SK-N-SH treated with all-trans-retinoic acid at 6 μM for 48 hours (cell line): ENCODE measurements at regions not wholly inside any gene's neighbourhood (a gene's known extent, or its start where the extent isn't known, plus 50 kb on each side); places are given as distances from the start of the nearest gene placed in this dataset.

Source experiments
- ATAC-seq: fragments of 200-7000 bp; cut with Tn5 transposase; 3 replicates; pipeline ENCODE4 v1.9.1; 2020; ENCODE audit warnings: mild to moderate bottlenecking, moderate library complexity
- ARNTL ChIP-seq: fragments of 450-650 bp; formaldehyde crosslinking; IDR thresholded peaks from 2 replicates; pipeline ENCODE4 v1.5.0; 2020; ENCODE audit warnings: low read depth, mild to moderate bottlenecking, moderate library complexity, borderline replicate concordance
- BACH2 ChIP-seq: fragments of 250-450 bp; sonication (Bioruptor Pico); IDR thresholded peaks from 2 replicates; pipeline ENCODE4 v1.9.0; 2021; ENCODE audit warnings: mild to moderate bottlenecking, borderline replicate concordance
- CSDC2 ChIP-seq: fragments of 250-450 bp; sonication (Bioruptor Pico); IDR thresholded peaks from 2 replicates; pipeline ENCODE4 v1.5.0; 2020; ENCODE audit warnings: mild to moderate bottlenecking, moderate library complexity
- ESRRG ChIP-seq: fragments of 250-450 bp; sonication (Bioruptor Pico); IDR thresholded peaks from 2 replicates; pipeline ENCODE4 v1.6.1; 2021; ENCODE audit warnings: mild to moderate bottlenecking
- GLIS3 ChIP-seq: fragments of 250-450 bp; sonication (Bioruptor Pico); IDR thresholded peaks from 2 replicates; pipeline ENCODE4 v1.5.0; 2020; ENCODE audit warnings: mild to moderate bottlenecking, moderate library complexity
- OSR1 ChIP-seq: fragments of 250-450 bp; sonication (Bioruptor Pico); IDR thresholded peaks from 2 replicates; pipeline ENCODE4 v1.8.0; 2022; ENCODE audit warnings: moderate library complexity, mild to moderate bottlenecking, inconsistent platforms
- PPARA ChIP-seq: fragments of 250-450 bp; sonication (Bioruptor Pico); IDR thresholded peaks from 2 replicates; pipeline ENCODE4 v1.5.0; 2020; ENCODE audit warnings: mild to moderate bottlenecking, borderline replicate concordance
- RARB ChIP-seq: fragments of 250-450 bp; sonication (Bioruptor Pico); IDR thresholded peaks from 2 replicates; pipeline ENCODE4 v1.8.0; 2021; ENCODE audit warnings: mild to moderate bottlenecking, moderate library complexity
- SNAI2 ChIP-seq: fragments of 250-450 bp; sonication (Bioruptor Pico); IDR thresholded peaks from 2 replicates; pipeline ENCODE4 v1.5.0; 2020; ENCODE audit warnings: mild to moderate bottlenecking, moderate library complexity
- TCF4 ChIP-seq: fragments of 250-450 bp; sonication (Bioruptor Pico); IDR thresholded peaks from 2 replicates; pipeline ENCODE4 v1.8.0; 2021; ENCODE audit warnings: mild to moderate bottlenecking, moderate library complexity, borderline replicate concordance
- TOX ChIP-seq: fragments of 250-450 bp; sonication (Bioruptor Pico); IDR thresholded peaks from 2 replicates; pipeline ENCODE4 v1.8.0; 2021; ENCODE audit warnings: mild to moderate bottlenecking, moderate library complexity, borderline replicate concordance
- ZC3H10 ChIP-seq: fragments of 250-450 bp; sonication (Bioruptor Pico); IDR thresholded peaks from 2 replicates; pipeline ENCODE4 v1.5.1; 2021; ENCODE audit warnings: mild to moderate bottlenecking, moderate library complexity
- ZFP30 ChIP-seq: fragments of 450-650 bp; formaldehyde crosslinking; IDR thresholded peaks from 2 replicates; pipeline ENCODE4 v1.5.0; 2022; ENCODE audit warnings: mild to moderate bottlenecking, moderate library complexity
- ZNF565 ChIP-seq: fragments of 450-650 bp; formaldehyde crosslinking; conservative IDR thresholded peaks from 2 replicates; pipeline ENCODE4 v1.5.0; 2020; ENCODE audit warnings: low read depth, mild to moderate bottlenecking, moderate library complexity
- TF ChIP-seq, protein P1 (sequence below): fragments of 250-450 bp; sonication (Bioruptor Pico); IDR thresholded peaks from 2 replicates; pipeline ENCODE4 v1.5.0; 2020; ENCODE audit warnings: mild to moderate bottlenecking, moderate library complexity
- TF ChIP-seq, protein P2 (sequence below): fragments of 250-450 bp; sonication (Bioruptor Pico); IDR thresholded peaks from 2 replicates; pipeline ENCODE4 v1.8.0; 2021; ENCODE audit warnings: low read depth, mild to moderate bottlenecking, moderate library complexity, borderline replicate concordance
- TF ChIP-seq, protein P3 (sequence below): fragments of 250-450 bp; sonication (Bioruptor Pico); IDR thresholded peaks from 2 replicates; pipeline ENCODE4 v1.8.0; 2020; ENCODE audit warnings: mild to moderate bottlenecking, moderate library complexity, borderline replicate concordance
- TF ChIP-seq, protein P4 (sequence below): fragments of 250-450 bp; sonication (Bioruptor Pico); IDR thresholded peaks from 2 replicates; pipeline ENCODE4 v1.5.1; 2020; ENCODE audit warnings: low read depth, mild to moderate bottlenecking, moderate library complexity
- TF ChIP-seq, protein P5 (sequence below): fragments of 250-450 bp; sonication (Bioruptor Pico); IDR thresholded peaks from 2 replicates; pipeline ENCODE4 v1.5.1; 2021; ENCODE audit warnings: mild to moderate bottlenecking, moderate library complexity

DNA sequence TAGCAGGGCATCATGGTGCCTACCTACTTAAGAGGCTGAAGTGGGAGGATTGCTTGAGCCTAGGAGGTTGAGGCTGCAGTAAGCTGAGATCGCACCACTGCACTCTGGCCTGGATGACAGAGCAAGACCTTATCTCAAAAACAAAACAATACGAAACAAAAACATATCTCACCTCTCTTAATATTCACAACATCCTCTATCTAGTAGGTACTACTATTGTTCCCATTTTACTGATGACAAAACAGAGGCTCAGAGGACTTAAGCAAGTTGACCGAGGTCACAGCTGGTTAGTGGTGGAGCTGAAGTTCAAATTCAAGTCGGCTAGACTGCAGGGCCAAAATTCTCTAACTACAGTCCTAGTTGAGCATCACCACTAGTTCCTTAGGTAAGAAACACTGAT, 172.3 kb upstream of the EEA1 start:
- ATAC-seq: no peak
- TF ChIP-seq ARNTL: no peak

DNA sequence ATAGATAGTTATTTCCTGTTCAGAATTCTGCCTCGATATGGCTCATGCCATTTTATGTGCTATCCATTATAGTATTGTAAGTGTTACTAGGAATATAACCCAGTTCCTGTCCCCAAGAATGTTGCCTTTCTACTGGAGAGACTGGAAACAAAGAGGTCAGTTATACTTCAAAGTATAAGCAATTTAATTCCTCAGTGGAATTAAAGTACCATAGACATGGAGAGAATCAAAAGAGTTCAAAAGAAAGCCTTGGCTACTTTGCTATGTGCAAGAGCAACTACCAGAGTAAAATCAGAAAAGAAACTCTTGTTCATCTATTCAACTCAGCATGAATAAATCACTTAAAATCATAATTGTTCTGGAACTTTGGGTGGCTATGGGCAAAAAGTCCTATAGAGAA, 173.2 kb upstream of the EEA1 start:
- TF ChIP-seq OSR1: no peak
- TF ChIP-seq, protein P1, sequence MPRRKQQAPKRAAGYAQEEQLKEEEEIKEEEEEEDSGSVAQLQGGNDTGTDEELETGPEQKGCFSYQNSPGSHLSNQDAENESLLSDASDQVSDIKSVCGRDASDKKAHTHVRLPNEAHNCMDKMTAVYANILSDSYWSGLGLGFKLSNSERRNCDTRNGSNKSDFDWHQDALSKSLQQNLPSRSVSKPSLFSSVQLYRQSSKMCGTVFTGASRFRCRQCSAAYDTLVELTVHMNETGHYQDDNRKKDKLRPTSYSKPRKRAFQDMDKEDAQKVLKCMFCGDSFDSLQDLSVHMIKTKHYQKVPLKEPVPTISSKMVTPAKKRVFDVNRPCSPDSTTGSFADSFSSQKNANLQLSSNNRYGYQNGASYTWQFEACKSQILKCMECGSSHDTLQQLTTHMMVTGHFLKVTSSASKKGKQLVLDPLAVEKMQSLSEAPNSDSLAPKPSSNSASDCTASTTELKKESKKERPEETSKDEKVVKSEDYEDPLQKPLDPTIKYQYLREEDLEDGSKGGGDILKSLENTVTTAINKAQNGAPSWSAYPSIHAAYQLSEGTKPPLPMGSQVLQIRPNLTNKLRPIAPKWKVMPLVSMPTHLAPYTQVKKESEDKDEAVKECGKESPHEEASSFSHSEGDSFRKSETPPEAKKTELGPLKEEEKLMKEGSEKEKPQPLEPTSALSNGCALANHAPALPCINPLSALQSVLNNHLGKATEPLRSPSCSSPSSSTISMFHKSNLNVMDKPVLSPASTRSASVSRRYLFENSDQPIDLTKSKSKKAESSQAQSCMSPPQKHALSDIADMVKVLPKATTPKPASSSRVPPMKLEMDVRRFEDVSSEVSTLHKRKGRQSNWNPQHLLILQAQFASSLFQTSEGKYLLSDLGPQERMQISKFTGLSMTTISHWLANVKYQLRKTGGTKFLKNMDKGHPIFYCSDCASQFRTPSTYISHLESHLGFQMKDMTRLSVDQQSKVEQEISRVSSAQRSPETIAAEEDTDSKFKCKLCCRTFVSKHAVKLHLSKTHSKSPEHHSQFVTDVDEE (CRISPR knock-in tag): no peak
- no peak for TF ChIP-seq ESRRG (CRISPR knock-in tag)
- TF ChIP-seq, protein P2, sequence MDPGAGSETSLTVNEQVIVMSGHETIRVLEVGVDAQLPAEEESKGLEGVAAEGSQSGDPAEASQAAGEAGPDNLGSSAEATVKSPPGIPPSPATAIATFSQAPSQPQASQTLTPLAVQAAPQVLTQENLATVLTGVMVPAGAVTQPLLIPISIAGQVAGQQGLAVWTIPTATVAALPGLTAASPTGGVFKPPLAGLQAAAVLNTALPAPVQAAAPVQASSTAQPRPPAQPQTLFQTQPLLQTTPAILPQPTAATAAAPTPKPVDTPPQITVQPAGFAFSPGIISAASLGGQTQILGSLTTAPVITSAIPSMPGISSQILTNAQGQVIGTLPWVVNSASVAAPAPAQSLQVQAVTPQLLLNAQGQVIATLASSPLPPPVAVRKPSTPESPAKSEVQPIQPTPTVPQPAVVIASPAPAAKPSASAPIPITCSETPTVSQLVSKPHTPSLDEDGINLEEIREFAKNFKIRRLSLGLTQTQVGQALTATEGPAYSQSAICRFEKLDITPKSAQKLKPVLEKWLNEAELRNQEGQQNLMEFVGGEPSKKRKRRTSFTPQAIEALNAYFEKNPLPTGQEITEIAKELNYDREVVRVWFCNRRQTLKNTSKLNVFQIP (CRISPR knock-in tag): no peak
- TF ChIP-seq ZFP30 (CRISPR knock-in tag): no peak
- no peak for TF ChIP-seq PPARA
- TF ChIP-seq, protein P3, sequence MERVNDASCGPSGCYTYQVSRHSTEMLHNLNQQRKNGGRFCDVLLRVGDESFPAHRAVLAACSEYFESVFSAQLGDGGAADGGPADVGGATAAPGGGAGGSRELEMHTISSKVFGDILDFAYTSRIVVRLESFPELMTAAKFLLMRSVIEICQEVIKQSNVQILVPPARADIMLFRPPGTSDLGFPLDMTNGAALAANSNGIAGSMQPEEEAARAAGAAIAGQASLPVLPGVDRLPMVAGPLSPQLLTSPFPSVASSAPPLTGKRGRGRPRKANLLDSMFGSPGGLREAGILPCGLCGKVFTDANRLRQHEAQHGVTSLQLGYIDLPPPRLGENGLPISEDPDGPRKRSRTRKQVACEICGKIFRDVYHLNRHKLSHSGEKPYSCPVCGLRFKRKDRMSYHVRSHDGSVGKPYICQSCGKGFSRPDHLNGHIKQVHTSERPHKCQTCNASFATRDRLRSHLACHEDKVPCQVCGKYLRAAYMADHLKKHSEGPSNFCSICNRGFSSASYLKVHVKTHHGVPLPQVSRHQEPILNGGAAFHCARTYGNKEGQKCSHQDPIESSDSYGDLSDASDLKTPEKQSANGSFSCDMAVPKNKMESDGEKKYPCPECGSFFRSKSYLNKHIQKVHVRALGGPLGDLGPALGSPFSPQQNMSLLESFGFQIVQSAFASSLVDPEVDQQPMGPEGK: no peak
- no peak for ATAC-seq

DNA sequence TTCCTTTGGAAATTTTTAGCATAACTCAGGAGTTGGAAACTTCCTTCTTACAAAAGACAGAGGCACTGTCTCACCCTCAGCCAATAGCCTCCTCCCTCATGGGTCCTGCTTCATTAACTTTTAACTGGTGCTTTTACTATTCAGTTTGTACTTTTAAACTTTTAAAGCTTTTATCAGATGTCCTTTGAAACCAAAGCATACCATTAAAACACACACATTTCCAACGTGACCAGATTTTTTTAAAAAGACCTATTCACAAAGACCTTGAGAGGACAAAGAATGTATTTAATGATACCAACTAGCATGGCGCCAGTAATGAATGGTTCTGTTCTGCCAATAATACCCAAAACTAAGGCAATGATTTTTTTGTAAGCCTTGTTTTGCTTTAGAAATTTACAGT, 173.6 kb upstream of the EEA1 start:
- ATAC-seq: no peak
- no peak for TF ChIP-seq RARB (CRISPR knock-in tag)
- TF ChIP-seq CSDC2: no peak
- TF ChIP-seq, protein P2 (CRISPR knock-in tag): no peak
- TF ChIP-seq OSR1: no peak
- TF ChIP-seq BACH2 (CRISPR knock-in tag): no peak
- TF ChIP-seq TOX: no peak
- TF ChIP-seq ARNTL: no peak
- no peak for TF ChIP-seq ZFP30 (CRISPR knock-in tag)
- TF ChIP-seq, protein P4, sequence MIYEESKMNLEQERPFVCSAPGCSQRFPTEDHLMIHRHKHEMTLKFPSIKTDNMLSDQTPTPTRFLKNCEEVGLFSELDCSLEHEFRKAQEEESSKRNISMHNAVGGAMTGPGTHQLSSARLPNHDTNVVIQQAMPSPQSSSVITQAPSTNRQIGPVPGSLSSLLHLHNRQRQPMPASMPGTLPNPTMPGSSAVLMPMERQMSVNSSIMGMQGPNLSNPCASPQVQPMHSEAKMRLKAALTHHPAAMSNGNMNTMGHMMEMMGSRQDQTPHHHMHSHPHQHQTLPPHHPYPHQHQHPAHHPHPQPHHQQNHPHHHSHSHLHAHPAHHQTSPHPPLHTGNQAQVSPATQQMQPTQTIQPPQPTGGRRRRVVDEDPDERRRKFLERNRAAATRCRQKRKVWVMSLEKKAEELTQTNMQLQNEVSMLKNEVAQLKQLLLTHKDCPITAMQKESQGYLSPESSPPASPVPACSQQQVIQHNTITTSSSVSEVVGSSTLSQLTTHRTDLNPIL (CRISPR knock-in tag): no peak
- TF ChIP-seq PPARA: no peak
- TF ChIP-seq, protein P3: no peak
- no peak for TF ChIP-seq ZC3H10 (CRISPR knock-in tag)
- TF ChIP-seq GLIS3 (CRISPR knock-in tag): no peak
- no peak for TF ChIP-seq SNAI2 (CRISPR knock-in tag)
- TF ChIP-seq, protein P5, sequence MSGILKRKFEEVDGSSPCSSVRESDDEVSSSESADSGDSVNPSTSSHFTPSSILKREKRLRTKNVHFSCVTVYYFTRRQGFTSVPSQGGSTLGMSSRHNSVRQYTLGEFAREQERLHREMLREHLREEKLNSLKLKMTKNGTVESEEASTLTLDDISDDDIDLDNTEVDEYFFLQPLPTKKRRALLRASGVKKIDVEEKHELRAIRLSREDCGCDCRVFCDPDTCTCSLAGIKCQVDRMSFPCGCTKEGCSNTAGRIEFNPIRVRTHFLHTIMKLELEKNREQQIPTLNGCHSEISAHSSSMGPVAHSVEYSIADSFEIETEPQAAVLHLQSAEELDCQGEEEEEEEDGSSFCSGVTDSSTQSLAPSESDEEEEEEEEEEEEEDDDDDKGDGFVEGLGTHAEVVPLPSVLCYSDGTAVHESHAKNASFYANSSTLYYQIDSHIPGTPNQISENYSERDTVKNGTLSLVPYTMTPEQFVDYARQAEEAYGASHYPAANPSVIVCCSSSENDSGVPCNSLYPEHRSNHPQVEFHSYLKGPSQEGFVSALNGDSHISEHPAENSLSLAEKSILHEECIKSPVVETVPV (CRISPR knock-in tag): no peak
- TF ChIP-seq ZNF565 (CRISPR knock-in tag): no peak
- TF ChIP-seq TCF4: no peak
- TF ChIP-seq, all 23 proteins: peak for 0
